Testis (tissue), 2 donors: ENCODE measurements at regions not wholly inside any gene's neighbourhood (a gene's known extent, or its start where the extent isn't known, plus 50 kb on each side); places are given as distances from the start of the nearest gene placed in this dataset.

Source experiments
- DNase-seq: peaks from one replicate; pipeline ENCODE4 v3.0.0-alpha.2; 2019
- H3K27ac ChIP-seq, 2 donors: fragments of 200-600 bp; sonication (generic); one replicate each; pipeline ENCODE4 v1.5.1; 2019
- H3K27me3 ChIP-seq: fragments of 200-600 bp; sonication (generic); one replicate; pipeline ENCODE4 v1.5.1; 2019
- H3K36me3 ChIP-seq: fragments of 200-600 bp; sonication (generic); one replicate; pipeline ENCODE4 v1.5.1; 2017; ENCODE audit warnings: low read depth; ENCODE audit errors: missing control alignments
- H3K4me1 ChIP-seq: fragments of 200-600 bp; sonication (generic); one replicate; pipeline ENCODE4 v1.5.1; 2019
- H3K4me3 ChIP-seq, 2 donors: fragments of 200-600 bp; sonication (generic); one replicate each; pipeline ENCODE4 v1.5.1; 2017 to 2019
- H3K9me3 ChIP-seq: fragments of 200-600 bp; sonication (generic); one replicate; pipeline ENCODE4 v1.5.1; 2017
- POLR2A ChIP-seq: fragments of 450-650 bp; IDR thresholded peaks from one replicate; pipeline ENCODE4 v1.6.1; 2017; ENCODE audit warnings: antibody characterized with exemption, mild to moderate bottlenecking, moderate library complexity
- WGBS, 2 donors: methylation state at CpG; one replicate each; pipeline ENCODE4 v1.1.5; 2018; 5-methylcytosine and 5-hydroxymethylcytosine counted together
- intact Hi-C: fragments of 100-400 bp; cut with DNase I; formaldehyde crosslinking; loops from one replicate; pipeline ENCODE4 v1.15.1; 2023; ENCODE audit warnings: low total_unique reads
- TF ChIP-seq, protein P1 (sequence below), 3 experiments: fragments of 450-650 bp in 2 of 3; fragments of 200-600 bp in 1 of 3; sonication (generic) in 1 of 3; IDR thresholded peaks; one replicate each; pipeline ENCODE4 v1.5.1; 2016 to 2019; ENCODE audit warnings: antibody characterized with exemption in 3 of 3, mild to moderate bottlenecking in 2 of 3, moderate library complexity in 1 of 3

GRCh38 chr13:28582225-28582891 is 76.6 kb upstream of the POMP start:
- Histone ChIP-seq H3K36me3 (no peaks in the 10 kb centered on the region), H3K27ac (no peak overlapping the region), H3K27me3 (no peaks in the 10 kb centered on the region), H3K4me3 (no peak overlapping the region), H3K9me3 (no peaks in the 10 kb centered on the region), H3K4me1 (no peaks in the 10 kb centered on the region)
- TF ChIP-seq, protein P1, sequence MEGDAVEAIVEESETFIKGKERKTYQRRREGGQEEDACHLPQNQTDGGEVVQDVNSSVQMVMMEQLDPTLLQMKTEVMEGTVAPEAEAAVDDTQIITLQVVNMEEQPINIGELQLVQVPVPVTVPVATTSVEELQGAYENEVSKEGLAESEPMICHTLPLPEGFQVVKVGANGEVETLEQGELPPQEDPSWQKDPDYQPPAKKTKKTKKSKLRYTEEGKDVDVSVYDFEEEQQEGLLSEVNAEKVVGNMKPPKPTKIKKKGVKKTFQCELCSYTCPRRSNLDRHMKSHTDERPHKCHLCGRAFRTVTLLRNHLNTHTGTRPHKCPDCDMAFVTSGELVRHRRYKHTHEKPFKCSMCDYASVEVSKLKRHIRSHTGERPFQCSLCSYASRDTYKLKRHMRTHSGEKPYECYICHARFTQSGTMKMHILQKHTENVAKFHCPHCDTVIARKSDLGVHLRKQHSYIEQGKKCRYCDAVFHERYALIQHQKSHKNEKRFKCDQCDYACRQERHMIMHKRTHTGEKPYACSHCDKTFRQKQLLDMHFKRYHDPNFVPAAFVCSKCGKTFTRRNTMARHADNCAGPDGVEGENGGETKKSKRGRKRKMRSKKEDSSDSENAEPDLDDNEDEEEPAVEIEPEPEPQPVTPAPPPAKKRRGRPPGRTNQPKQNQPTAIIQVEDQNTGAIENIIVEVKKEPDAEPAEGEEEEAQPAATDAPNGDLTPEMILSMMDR (IDR thresholded peaks at IDR 0.05), result no peak
- no peak for TF ChIP-seq POLR2A
- DNase-seq, result no peak
- WGBS, 2 donors, result 80 to 81% methylated on average over 9 of the region's 9 CpGs
- intact Hi-C loops, result no loop called here

GRCh38 chr13:28581451-28581850 is 77.5 kb upstream of the POMP start:
- Histone ChIP-seq H3K4me1 (no peaks in the 10 kb centered on the region), H3K27me3 (no peaks in the 10 kb centered on the region), H3K36me3 (no peaks in the 10 kb centered on the region), H3K9me3 (no peaks in the 10 kb centered on the region), H3K4me3 (no peak overlapping the region), H3K27ac (no peak overlapping the region)
- TF ChIP-seq, protein P1 (IDR thresholded peaks at IDR 0.05), result no peak
- no peak for TF ChIP-seq POLR2A
- 93 to 100% methylated on average over 2 of the region's 2 CpGs for WGBS, 2 donors
- intact Hi-C loops, result no loop called here
- no peak for DNase-seq

- 78 to 81% methylated on average over 5 of the region's 5 CpGs for WGBS, 2 donors
- intact Hi-C loops, result no loop called here
- TF ChIP-seq POLR2A, result no peak
- TF ChIP-seq, protein P1 (IDR thresholded peaks at IDR 0.05), result no peak
- no peak for DNase-seq
- H3K36me3 ChIP-seq, result no peaks in the 10 kb centered on the region
- no peak overlapping the region for H3K4me3 ChIP-seq
- no peaks in the 10 kb centered on the region for H3K9me3 ChIP-seq
- no peaks in the 10 kb centered on the region for H3K4me1 ChIP-seq
- H3K27me3 ChIP-seq, result no peaks in the 10 kb centered on the region
- H3K27ac ChIP-seq, result no peak overlapping the region
Observed at GRCh38 chr13:28579736-28580135, 79.2 kb upstream of the POMP start.

GRCh38 chr13:28579322-28579721 is 79.6 kb upstream of the POMP start:
- DNase-seq, result peak; percentile 22
- Histone ChIP-seq H3K27me3 (no peaks in the 10 kb centered on the region), H3K9me3 (no peaks in the 10 kb centered on the region), H3K4me1 (no peaks in the 10 kb centered on the region), H3K27ac (no peak overlapping the region), H3K36me3 (no peaks in the 10 kb centered on the region), H3K4me3 (no peak overlapping the region)
- intact Hi-C loops, result no loop called here
- TF ChIP-seq, protein P1 (IDR thresholded peaks at IDR 0.05), result no peak
- no peak for TF ChIP-seq POLR2A
- 59 to 65% methylated on average over 7 of the region's 7 CpGs for WGBS, 2 donors

DNA sequence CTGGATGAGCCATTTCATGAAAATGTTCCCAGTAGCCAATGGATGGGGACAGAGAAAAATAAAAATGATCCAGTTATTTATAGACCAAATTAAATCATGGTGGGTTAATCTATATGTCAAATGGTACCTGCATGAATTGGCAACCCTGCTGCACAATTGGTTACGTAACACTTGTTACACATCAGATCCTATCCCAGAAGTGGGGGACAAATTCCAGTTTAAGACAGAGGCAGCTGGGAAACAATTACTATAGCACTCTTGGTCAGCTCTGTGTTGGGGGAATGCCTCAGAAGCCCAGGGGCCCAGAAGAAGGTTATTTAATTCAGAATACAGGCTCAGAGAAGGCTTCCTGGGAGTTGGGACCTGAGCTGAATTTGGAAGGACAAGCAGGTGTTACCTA is 81.1 kb upstream of the FLT1 start:
- H3K27me3 ChIP-seq, result no peaks in the 10 kb centered on the region
- no peak overlapping the region for H3K4me3 ChIP-seq
- H3K4me1 ChIP-seq, result no peaks in the 10 kb centered on the region
- intact Hi-C loops, result no loop called here
- TF ChIP-seq, protein P1 (IDR thresholded peaks at IDR 0.05), result no peak
- no peaks in the 10 kb centered on the region for H3K9me3 ChIP-seq
- 94 to 97% methylated on average over 1 of the region's 1 CpG for WGBS, 2 donors
- no peak overlapping the region for H3K27ac ChIP-seq
- no peaks in the 10 kb centered on the region for H3K36me3 ChIP-seq
- DNase-seq, result no peak
